Mucosa of descending colon (tissue), 3 donors: ENCODE measurements at regions not wholly inside any gene's neighbourhood (a gene's known extent, or its start where the extent isn't known, plus 50 kb on each side); places are given as distances from the start of the nearest gene placed in this dataset.
"Not testable (repeated sequence)": the region's sequence is repeated elsewhere in the genome, so short reads cannot be mapped to it uniquely, and the experiment has no call there.

Experiments used
- ATAC-seq: fragments of 200-7000 bp; cut with Tn5 transposase; one replicate; pipeline ENCODE4 v1.9.1; 2020; ENCODE audit warnings: mild to moderate bottlenecking, moderate library complexity
- DNase-seq, 3 donors: peaks; one replicate each; pipeline ENCODE4 v3.0.0-alpha.2; 2020
- H3K36me3 ChIP-seq: fragments of 200-600 bp; one replicate; pipeline ENCODE4 v1.8.0; 2021; ENCODE audit warnings: low read depth, mild to moderate bottlenecking
- H3K4me1 ChIP-seq: fragments of 200-600 bp; one replicate; pipeline ENCODE4 v1.8.0; 2021; ENCODE audit warnings: low read depth, mild to moderate bottlenecking
- H3K4me3 ChIP-seq: fragments of 200-600 bp; one replicate; pipeline ENCODE4 v1.8.0; 2021; ENCODE audit warnings: mild to moderate bottlenecking
- H3K9me3 ChIP-seq: fragments of 200-600 bp; one replicate; pipeline ENCODE4 v1.8.0; 2021; ENCODE audit warnings: mild to moderate bottlenecking
- intact Hi-C, 2 donors: fragments of 100-400 bp; cut with DNase I in 1 of 2; cut with micrococcal nuclease in 1 of 2; formaldehyde crosslinking; loops; one replicate each; pipeline versions ENCODE4 v1.11.0 to v1.11.1; 2022; cut with DNase I, micrococcal nuclease
- TF ChIP-seq, protein P1 (sequence below): fragments of 200-600 bp; IDR thresholded peaks from one replicate; pipeline ENCODE4 v1.8.0; 2022; ENCODE audit warnings: antibody characterized with exemption, mild to moderate bottlenecking
- donor health status: DM: no; HTN: no; CAD: no; lungs with moderate emphysema.
- donor health status: DM: no; HTN: no; CAD: no.
- donor health status: DM: no; HTN: yes; CAD: no.

GRCh38 chr13:20311596-20311995 is 79.5 kb upstream of the GJB6 start:
- no peak for DNase-seq
- no peaks in the 10 kb centered on the region for H3K9me3 ChIP-seq
- ATAC-seq = no peak
- intact Hi-C loops = no loop called here
- TF ChIP-seq, protein P1, sequence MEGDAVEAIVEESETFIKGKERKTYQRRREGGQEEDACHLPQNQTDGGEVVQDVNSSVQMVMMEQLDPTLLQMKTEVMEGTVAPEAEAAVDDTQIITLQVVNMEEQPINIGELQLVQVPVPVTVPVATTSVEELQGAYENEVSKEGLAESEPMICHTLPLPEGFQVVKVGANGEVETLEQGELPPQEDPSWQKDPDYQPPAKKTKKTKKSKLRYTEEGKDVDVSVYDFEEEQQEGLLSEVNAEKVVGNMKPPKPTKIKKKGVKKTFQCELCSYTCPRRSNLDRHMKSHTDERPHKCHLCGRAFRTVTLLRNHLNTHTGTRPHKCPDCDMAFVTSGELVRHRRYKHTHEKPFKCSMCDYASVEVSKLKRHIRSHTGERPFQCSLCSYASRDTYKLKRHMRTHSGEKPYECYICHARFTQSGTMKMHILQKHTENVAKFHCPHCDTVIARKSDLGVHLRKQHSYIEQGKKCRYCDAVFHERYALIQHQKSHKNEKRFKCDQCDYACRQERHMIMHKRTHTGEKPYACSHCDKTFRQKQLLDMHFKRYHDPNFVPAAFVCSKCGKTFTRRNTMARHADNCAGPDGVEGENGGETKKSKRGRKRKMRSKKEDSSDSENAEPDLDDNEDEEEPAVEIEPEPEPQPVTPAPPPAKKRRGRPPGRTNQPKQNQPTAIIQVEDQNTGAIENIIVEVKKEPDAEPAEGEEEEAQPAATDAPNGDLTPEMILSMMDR = no peak
- H3K4me1 ChIP-seq = no peaks in the 10 kb centered on the region
- H3K36me3 ChIP-seq = no peaks in the 10 kb centered on the region
- H3K4me3 ChIP-seq = no peak overlapping the region

GRCh38 chr13:20311022-20311421 is 78.9 kb upstream of the GJB6 start:
- ATAC-seq (no peak), DNase-seq (no peak)
- TF ChIP-seq, protein P1 = no peak
- Histone ChIP-seq H3K9me3 (no peaks in the 10 kb centered on the region), H3K4me3 (no peak overlapping the region), H3K4me1 (no peaks in the 10 kb centered on the region), H3K36me3 (no peaks in the 10 kb centered on the region)
- intact Hi-C loops = no loop called here

DNA sequence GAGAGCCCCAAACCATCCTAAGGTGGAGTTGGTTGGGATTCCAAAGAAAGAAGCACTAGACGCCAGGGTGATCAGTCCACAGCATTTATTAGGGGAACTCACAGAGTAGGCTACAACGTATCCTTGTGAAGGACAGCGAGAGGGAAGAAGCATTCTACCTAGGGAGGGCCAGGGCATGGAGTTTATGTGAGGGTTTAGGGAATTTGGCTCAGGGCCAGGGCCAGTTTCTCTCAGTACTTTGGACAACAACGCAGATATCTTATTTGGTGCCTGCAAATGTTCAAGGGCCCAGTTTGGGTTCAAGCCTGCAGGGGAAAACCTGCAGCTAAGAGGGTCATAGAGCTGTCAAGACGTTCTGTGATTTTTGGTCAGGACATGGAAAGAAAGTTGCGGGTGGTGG is 73.9 kb upstream of the GJB6 start:
- no peaks in the 10 kb centered on the region for H3K4me1 ChIP-seq
- TF ChIP-seq, protein P1 = no peak
- ATAC-seq (no peak), DNase-seq (no peak)
- no peaks in the 10 kb centered on the region for H3K36me3 ChIP-seq
- H3K9me3 ChIP-seq = no peaks in the 10 kb centered on the region
- intact Hi-C loops = no loop called here
- no peak overlapping the region for H3K4me3 ChIP-seq

DNA sequence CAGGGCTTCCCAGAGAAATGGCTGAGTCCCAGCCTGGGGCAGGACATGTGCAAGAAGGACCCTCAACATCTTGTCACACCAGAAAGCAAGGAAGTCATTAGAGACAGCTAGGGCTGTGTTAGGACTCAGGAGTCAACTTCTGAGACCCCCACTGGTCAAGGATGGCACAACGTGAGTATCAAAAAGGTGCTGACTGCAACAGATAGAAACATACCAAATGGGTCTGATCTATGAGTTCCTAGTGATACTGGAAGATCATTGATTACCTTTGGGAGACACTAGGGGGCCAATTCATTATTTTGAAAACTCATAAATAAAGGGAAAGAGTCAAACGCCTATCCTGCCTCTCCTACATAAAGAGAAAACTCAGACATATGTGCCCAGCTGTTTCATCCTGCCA is 73.5 kb upstream of the GJB6 start:
- Histone ChIP-seq H3K9me3 (no peaks in the 10 kb centered on the region), H3K4me3 (no peak overlapping the region), H3K4me1 (no peaks in the 10 kb centered on the region), H3K36me3 (no peaks in the 10 kb centered on the region)
- intact Hi-C loops = no loop called here
- ATAC-seq (no peak), DNase-seq (no peak)
- TF ChIP-seq, protein P1 = no peak

- DNase-seq, ATAC-seq, intact Hi-C loops, H3K9me3 ChIP-seq, H3K36me3 ChIP-seq, H3K4me3 ChIP-seq, H3K4me1 ChIP-seq: not testable (repeated sequence)
These were observed 71.9 kb upstream of the GJB6 start for GRCh38 chr13:20304061-20304460.

GRCh38 chr13:20303636-20304035 is 71.5 kb upstream of the GJB6 start:
- no peak for DNase-seq
- no peaks in the 10 kb centered on the region for H3K9me3 ChIP-seq
- ATAC-seq = no peak
- TF ChIP-seq, protein P1 = no peak
- no peaks in the 10 kb centered on the region for H3K4me1 ChIP-seq
- intact Hi-C loops = no loop called here
- H3K36me3 ChIP-seq = no peaks in the 10 kb centered on the region
- H3K4me3 ChIP-seq = no peak overlapping the region
